ENCODE measurements at regions not wholly inside any gene's neighbourhood (a gene's known extent, or its start where the extent isn't known, plus 50 kb on each side); places are given as distances from the start of the nearest gene placed in this dataset.

DNA sequence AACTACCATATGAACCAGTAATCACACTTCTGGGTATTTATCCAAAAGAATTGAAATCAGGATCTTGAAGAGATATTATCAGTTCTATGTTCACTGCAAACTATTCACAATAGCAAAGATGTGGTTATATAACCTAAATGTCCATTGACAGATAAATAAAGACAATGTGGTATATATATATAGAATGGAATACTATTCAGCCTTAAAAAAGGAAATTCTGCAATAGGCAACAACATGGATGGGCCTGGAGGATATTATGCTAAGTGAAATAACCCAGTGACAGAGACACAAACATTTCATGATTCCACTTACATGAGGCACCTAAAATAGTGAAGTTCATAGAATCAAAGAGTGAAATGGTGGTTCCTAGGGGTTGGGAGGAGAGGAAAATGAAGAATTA is 90.6 kb upstream of the CDK1 start:
- no peak for TF ChIP-seq EZH2 (IDR thresholded peaks at IDR 0.05; ENCODE audit: borderline replicate concordance, low read length)
- TF ChIP-seq, protein P1, sequence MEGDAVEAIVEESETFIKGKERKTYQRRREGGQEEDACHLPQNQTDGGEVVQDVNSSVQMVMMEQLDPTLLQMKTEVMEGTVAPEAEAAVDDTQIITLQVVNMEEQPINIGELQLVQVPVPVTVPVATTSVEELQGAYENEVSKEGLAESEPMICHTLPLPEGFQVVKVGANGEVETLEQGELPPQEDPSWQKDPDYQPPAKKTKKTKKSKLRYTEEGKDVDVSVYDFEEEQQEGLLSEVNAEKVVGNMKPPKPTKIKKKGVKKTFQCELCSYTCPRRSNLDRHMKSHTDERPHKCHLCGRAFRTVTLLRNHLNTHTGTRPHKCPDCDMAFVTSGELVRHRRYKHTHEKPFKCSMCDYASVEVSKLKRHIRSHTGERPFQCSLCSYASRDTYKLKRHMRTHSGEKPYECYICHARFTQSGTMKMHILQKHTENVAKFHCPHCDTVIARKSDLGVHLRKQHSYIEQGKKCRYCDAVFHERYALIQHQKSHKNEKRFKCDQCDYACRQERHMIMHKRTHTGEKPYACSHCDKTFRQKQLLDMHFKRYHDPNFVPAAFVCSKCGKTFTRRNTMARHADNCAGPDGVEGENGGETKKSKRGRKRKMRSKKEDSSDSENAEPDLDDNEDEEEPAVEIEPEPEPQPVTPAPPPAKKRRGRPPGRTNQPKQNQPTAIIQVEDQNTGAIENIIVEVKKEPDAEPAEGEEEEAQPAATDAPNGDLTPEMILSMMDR (IDR thresholded peaks at IDR 0.05; ENCODE audit: low read length) = no peak
